ENCODE measurements at regions not wholly inside any gene's neighbourhood (a gene's known extent, or its start where the extent isn't known, plus 50 kb on each side); places are given as distances from the start of the nearest gene placed in this dataset.

- no peak for TF ChIP-seq POLR2A (IDR thresholded peaks at IDR 0.05)
- no peak for TF ChIP-seq EP300 (IDR thresholded peaks at IDR 0.05)
- TF ChIP-seq, protein P1, sequence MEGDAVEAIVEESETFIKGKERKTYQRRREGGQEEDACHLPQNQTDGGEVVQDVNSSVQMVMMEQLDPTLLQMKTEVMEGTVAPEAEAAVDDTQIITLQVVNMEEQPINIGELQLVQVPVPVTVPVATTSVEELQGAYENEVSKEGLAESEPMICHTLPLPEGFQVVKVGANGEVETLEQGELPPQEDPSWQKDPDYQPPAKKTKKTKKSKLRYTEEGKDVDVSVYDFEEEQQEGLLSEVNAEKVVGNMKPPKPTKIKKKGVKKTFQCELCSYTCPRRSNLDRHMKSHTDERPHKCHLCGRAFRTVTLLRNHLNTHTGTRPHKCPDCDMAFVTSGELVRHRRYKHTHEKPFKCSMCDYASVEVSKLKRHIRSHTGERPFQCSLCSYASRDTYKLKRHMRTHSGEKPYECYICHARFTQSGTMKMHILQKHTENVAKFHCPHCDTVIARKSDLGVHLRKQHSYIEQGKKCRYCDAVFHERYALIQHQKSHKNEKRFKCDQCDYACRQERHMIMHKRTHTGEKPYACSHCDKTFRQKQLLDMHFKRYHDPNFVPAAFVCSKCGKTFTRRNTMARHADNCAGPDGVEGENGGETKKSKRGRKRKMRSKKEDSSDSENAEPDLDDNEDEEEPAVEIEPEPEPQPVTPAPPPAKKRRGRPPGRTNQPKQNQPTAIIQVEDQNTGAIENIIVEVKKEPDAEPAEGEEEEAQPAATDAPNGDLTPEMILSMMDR (IDR thresholded peaks at IDR 0.05), result no peak
These were observed 119.4 kb downstream of the C1orf94 start for GRCh38 chr1:34296059-34296458.

Data from sigmoid colon (tissue), 4 donors.